ENCODE measurements at regions not wholly inside any gene's neighbourhood (a gene's known extent, or its start where the extent isn't known, plus 50 kb on each side); places are given as distances from the start of the nearest gene placed in this dataset.

DNA sequence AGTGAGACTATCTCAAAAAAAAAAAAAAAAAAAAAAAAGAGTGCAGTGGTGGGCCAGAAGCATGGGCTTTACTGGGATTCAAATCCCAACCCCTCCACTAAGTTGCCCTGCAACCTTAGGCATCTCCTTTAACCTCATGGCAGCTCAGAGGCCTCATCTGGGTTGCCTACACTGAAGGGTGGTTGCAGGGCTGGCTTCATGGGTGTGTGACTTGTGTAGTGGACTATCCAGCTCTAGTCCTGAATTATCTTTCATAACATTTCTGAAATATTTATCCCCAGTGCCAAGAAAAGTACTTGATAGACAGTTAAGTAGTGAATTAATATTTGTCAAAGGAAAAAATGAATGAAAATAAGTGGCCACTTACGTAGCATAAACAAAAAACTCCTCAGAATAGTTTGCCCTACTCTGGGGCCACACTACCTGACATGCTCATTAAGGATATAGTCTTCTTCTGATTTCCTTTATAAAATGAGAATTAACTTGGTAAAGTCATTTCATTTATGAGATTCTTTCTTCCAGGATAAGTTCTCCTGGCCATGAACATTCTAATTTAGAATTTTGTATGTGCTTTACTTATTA, 116.0 kb upstream of the SYT13 start:
- Histone ChIP-seq H2AFZ (ENCODE audit: low read length) (no peak overlapping the region), H3K4me1 (ENCODE audit: low read length) (no peaks in the 10 kb centered on the region), H3K4me2 (ENCODE audit: low read depth, low read length) (no peak overlapping the region), H3K79me2 (ENCODE audit: low read length) (no peaks in the 10 kb centered on the region), H3K27me3 (replicated peaks; ENCODE audit: insufficient read depth, low read length) (0 out of 2 replicates have a peak, but pooled peaks cover 5% of the 10 kb centered on the region), H3K4me3 (ENCODE audit: low read length) (no peak overlapping the region), H3K27ac (ENCODE audit: low read length) (no peak overlapping the region), H4K20me1 (ENCODE audit: insufficient read depth, low read length) (no peaks in the 10 kb centered on the region), H3K9ac (ENCODE audit: low read length) (no peak overlapping the region), H3K9me3 (replicated peaks; ENCODE audit: insufficient read depth, low read length) (no peaks in the 10 kb centered on the region), H3F3A (ENCODE audit: insufficient read depth, low read length) (no peaks in the 10 kb centered on the region), H3K36me3 (replicated peaks; ENCODE audit: insufficient read depth, low read length) (no peaks in the 10 kb centered on the region), H3K9me2 (replicated peaks; ENCODE audit: insufficient read depth, low read length) (no peaks in the 10 kb centered on the region)
- TF ChIP-seq EZH2 (optimal IDR thresholded peaks at IDR 0.05; ENCODE audit: low read depth, low read length) (no peak), EZH2phosphoT487 (IDR thresholded peaks at IDR 0.05; ENCODE audit: low read length) (no peak)
- TF ChIP-seq, protein P1, sequence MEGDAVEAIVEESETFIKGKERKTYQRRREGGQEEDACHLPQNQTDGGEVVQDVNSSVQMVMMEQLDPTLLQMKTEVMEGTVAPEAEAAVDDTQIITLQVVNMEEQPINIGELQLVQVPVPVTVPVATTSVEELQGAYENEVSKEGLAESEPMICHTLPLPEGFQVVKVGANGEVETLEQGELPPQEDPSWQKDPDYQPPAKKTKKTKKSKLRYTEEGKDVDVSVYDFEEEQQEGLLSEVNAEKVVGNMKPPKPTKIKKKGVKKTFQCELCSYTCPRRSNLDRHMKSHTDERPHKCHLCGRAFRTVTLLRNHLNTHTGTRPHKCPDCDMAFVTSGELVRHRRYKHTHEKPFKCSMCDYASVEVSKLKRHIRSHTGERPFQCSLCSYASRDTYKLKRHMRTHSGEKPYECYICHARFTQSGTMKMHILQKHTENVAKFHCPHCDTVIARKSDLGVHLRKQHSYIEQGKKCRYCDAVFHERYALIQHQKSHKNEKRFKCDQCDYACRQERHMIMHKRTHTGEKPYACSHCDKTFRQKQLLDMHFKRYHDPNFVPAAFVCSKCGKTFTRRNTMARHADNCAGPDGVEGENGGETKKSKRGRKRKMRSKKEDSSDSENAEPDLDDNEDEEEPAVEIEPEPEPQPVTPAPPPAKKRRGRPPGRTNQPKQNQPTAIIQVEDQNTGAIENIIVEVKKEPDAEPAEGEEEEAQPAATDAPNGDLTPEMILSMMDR (IDR thresholded peaks at IDR 0.05; ENCODE audit: low read length): no peak
- DNase-seq: no peak

DNA sequence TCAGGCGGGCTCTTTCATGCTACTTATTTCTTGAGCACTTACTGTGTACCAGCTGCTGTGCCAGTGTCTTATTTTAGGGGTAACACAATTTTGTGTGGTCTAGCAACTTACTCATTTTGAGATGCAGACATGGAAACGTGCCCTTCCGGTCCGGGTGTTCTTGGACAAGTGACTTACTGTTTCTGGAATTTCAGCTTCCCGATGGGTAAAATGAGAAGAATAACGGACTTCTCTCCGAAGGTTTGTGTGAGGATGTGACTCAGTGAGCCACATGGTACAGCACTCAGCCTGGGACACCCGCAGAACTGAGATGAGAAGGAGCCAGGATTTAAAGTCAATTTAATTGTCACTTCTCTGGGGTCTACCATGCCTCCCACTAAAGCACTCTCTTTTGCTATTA, 114.5 kb upstream of the SYT13 start:
- Histone ChIP-seq H3K27me3 (replicated peaks; ENCODE audit: insufficient read depth, low read length) (peaks cover 15% of the 10 kb centered on the region; the same call in 1 of the 2 replicates), H3K4me1 (ENCODE audit: low read length) (no peaks in the 10 kb centered on the region), H3F3A (ENCODE audit: insufficient read depth, low read length) (no peaks in the 10 kb centered on the region), H3K9me2 (replicated peaks; ENCODE audit: insufficient read depth, low read length) (no peaks in the 10 kb centered on the region), H3K27ac (ENCODE audit: low read length) (no peak overlapping the region), H3K4me2 (ENCODE audit: low read depth, low read length) (no peak overlapping the region), H3K9me3 (replicated peaks; ENCODE audit: insufficient read depth, low read length) (no peaks in the 10 kb centered on the region), H3K9ac (ENCODE audit: low read length) (no peak overlapping the region), H3K4me3 (ENCODE audit: low read length) (no peak overlapping the region), H4K20me1 (ENCODE audit: insufficient read depth, low read length) (no peaks in the 10 kb centered on the region), H3K79me2 (ENCODE audit: low read length) (no peaks in the 10 kb centered on the region), H2AFZ (ENCODE audit: low read length) (no peak overlapping the region), H3K36me3 (replicated peaks; ENCODE audit: insufficient read depth, low read length) (no peaks in the 10 kb centered on the region)
- TF ChIP-seq, protein P1 (IDR thresholded peaks at IDR 0.05; ENCODE audit: low read length): no peak
- TF ChIP-seq EZH2phosphoT487 (IDR thresholded peaks at IDR 0.05; ENCODE audit: low read length) (no peak), EZH2 (optimal IDR thresholded peaks at IDR 0.05; ENCODE audit: low read depth, low read length) (no peak)
- no peak for DNase-seq

DNA sequence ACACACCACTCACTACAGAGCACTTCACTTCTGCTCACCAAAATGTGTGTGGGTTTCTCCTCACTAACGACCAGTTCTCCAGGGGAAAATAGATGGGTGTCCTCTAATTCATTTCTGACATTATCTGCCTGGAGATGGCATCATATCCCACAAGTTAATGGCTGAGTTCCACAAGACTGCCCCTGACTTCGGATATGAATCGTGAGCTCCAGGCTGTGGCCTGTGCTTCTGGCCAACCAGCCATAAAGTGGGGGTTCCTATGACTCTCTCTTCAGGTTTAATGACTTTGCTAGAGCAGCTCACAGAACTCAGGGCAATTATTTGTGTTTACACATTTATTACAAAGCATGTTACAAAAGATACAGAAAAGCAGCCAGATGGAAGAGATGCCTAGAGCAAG, 113.0 kb upstream of the SYT13 start:
- H3K9ac ChIP-seq (ENCODE audit: low read length): no peak overlapping the region
- H3K9me3 ChIP-seq (replicated peaks; ENCODE audit: insufficient read depth, low read length): no peaks in the 10 kb centered on the region
- H3K27ac ChIP-seq (ENCODE audit: low read length): no peak overlapping the region
- H3K9me2 ChIP-seq (replicated peaks; ENCODE audit: insufficient read depth, low read length): no peaks in the 10 kb centered on the region
- no peaks in the 10 kb centered on the region for H3K4me1 ChIP-seq (ENCODE audit: low read length)
- H3K4me3 ChIP-seq (ENCODE audit: low read length): no peak overlapping the region
- H3K27me3 ChIP-seq (replicated peaks; ENCODE audit: insufficient read depth, low read length): peaks cover 23% of the 10 kb centered on the region
- no peaks in the 10 kb centered on the region for H4K20me1 ChIP-seq (ENCODE audit: insufficient read depth, low read length)
- no peaks in the 10 kb centered on the region for H3K36me3 ChIP-seq (replicated peaks; ENCODE audit: insufficient read depth, low read length)
- no peaks in the 10 kb centered on the region for H3F3A ChIP-seq (ENCODE audit: insufficient read depth, low read length)
- no peak for TF ChIP-seq EZH2phosphoT487 (IDR thresholded peaks at IDR 0.05; ENCODE audit: low read length)
- TF ChIP-seq, protein P1 (IDR thresholded peaks at IDR 0.05; ENCODE audit: low read length): no peak
- H2AFZ ChIP-seq (ENCODE audit: low read length): no peak overlapping the region
- no peak for DNase-seq
- H3K4me2 ChIP-seq (ENCODE audit: low read depth, low read length): no peak overlapping the region
- no peaks in the 10 kb centered on the region for H3K79me2 ChIP-seq (ENCODE audit: low read length)

All from MM.1S (cell line).